22Rv1 (cell line): ENCODE measurements at regions not wholly inside any gene's neighbourhood (a gene's known extent, or its start where the extent isn't known, plus 50 kb on each side); places are given as distances from the start of the nearest gene placed in this dataset.

Source experiments
- H3K27ac ChIP-seq: fragments of 450-650 bp; 2 replicates; pipeline ENCODE4 v1.5.1; 2017
- CTCF ChIP-seq: fragments of 450-650 bp; IDR thresholded peaks from 2 replicates; pipeline ENCODE4 v1.5.1; 2017; ENCODE audit warnings: mild to moderate bottlenecking
- ZFX ChIP-seq: fragments of 450-650 bp; IDR thresholded peaks from 2 replicates; pipeline ENCODE4 v1.6.1; 2017; ENCODE audit warnings: antibody characterized with exemption, borderline replicate concordance

DNA sequence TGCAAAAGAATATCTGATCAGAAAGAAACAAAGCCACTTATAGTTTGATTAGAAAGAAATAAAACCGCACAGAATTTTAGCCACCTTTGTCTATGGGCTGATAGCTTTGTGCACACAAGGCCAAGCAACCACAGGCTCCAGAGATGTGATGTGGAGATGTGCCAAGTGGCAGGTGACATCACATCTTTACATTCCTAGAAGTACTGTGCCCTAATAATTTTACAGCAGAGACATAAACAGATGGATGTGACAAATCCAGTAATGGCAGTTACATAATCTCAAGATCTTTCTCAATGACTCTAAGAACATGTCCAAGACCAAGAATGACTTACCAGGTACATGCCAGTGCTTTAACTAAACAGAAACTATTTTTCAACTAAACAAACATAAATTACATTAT lies 159.5 kb downstream of the LTN1 start:
- TF ChIP-seq CTCF (no peak), ZFX (no peak)
- no peak overlapping the region for H3K27ac ChIP-seq

GRCh38 chr21:28832715-28833061 lies 160.0 kb downstream of the LTN1 start:
- TF ChIP-seq ZFX (no peak), CTCF (no peak)
- H3K27ac ChIP-seq = no peak overlapping the region

DNA sequence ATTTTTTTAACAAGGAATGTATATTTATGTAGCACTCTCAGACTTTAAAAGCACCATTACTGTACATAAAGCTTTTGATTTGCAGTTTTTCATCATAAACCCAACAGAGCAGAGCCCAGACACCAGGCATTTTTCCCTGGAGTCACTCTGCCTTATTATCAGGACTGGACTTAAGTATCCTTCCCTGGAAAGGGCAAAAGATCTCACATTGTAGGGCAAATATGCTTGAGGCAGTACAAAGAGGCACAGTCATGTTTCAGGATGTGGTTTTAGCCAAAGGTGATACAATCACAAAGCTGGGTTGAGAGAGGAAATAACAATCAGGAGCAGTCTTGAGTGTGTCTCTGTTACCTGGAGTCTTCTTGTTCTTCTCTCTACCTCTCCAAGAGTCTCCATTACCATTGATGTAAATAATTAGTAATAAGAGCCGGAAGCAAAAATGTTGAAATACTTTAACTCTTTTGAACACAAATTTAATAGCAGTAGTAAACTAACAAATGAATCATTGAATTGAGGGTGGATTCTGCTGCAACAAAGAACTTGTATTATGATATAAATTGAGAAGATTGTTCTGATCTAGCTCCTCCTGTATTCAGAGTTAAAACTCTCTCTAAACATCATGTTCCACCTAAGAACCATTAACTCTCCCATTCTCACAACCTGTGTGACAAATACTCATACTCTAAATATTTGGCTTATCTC lies 160.5 kb downstream of the LTN1 start:
- H3K27ac ChIP-seq = no peak overlapping the region
- TF ChIP-seq CTCF = no peak
- no peak for TF ChIP-seq ZFX

DNA sequence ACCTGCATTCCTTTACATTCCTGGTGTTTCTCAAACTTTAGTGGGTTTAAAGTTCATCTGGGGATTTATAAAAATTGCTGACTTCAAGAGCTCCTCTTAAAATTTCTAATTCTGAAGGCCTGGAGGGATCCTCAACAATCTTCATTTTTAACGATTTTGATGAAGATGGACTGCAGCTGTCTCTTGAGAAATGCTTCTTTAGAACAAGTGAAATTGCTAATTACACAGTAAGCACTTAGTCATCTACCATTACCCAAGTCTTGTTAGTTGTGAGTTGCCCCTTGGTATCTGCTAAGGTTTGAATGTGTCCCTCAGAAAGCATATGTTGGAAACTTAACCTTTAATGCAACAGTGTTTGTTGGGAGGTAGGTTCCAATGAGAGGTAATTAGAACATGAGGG lies 163.7 kb downstream of the LTN1 start:
- H3K27ac ChIP-seq = no peak overlapping the region
- TF ChIP-seq ZFX (no peak), CTCF (no peak)

- no peak overlapping the region for H3K27ac ChIP-seq
- TF ChIP-seq CTCF (no peak), ZFX (no peak)
Observed at GRCh38 chr21:28828021-28828420, 164.7 kb downstream of the LTN1 start.

DNA sequence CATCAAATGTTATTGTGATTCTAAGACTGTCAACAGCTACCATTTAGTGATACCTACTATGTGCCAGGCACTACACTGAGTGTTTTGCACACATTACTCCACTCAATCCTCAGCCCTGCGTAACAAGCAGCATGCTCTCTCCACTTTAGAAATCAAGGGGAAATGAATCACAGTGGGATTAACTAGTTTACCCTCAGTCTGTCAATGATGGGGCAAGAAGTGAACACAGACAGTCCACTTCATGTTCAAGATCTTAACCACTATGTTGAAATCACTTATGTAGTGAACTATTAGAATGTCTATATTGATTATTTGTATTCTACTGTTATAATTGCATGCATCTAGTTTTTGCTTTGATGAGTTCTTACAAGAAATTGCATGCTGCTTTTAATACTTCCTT lies 165.3 kb downstream of the LTN1 start:
- no peak overlapping the region for H3K27ac ChIP-seq
- TF ChIP-seq CTCF (no peak), ZFX (no peak)

GRCh38 chr21:28826569-28826968 lies 166.1 kb downstream of the LTN1 start:
- TF ChIP-seq ZFX (no peak), CTCF (no peak)
- no peak overlapping the region for H3K27ac ChIP-seq
